Activated CD4-positive, alpha-beta memory T cell treated with anti-CD3 and anti-CD28 coated beads, Interleukin-2, amount 10 ng/mL, durations not matched to agents 7 days and 5 days (primary cell): ENCODE measurements at regions not wholly inside any gene's neighbourhood (a gene's known extent, or its start where the extent isn't known, plus 50 kb on each side); places are given as distances from the start of the nearest gene placed in this dataset.
A peak's percentile ranks its signal among the peaks of the same experiment; 100 is the strongest.

Experiments
- CTCF ChIA-PET: fragments of 350-600 bp; sonication (Branson Sonifier 250); formaldehyde crosslinking; loops from one replicate; lab custom pipeline; 2021; ENCODE audit warnings: antibody characterized with exemption, inconsistent platforms; lab: Charles Lee
- POLR2A ChIA-PET: fragments of 350-600 bp; sonication (Branson Sonifier 250); formaldehyde crosslinking; loops from one replicate; lab custom pipeline; 2021; ENCODE audit warnings: antibody characterized with exemption; lab: Charles Lee
- DNase-seq: peaks from one replicate; pipeline ENCODE4 v3.0.0-alpha.2; 2020
- H3K27ac Mint-ChIP-seq: one replicate; pipeline ENCODE4 v1.8.0; 2021; ENCODE audit warnings: mild to moderate bottlenecking, mixed read lengths
- H3K27me3 Mint-ChIP-seq: one replicate; pipeline ENCODE4 v1.8.0; 2021; ENCODE audit warnings: mixed read lengths
- H3K36me3 Mint-ChIP-seq: one replicate; pipeline ENCODE4 v1.8.0; 2021; ENCODE audit warnings: low read depth, mixed read lengths
- H3K4me1 Mint-ChIP-seq: one replicate; pipeline ENCODE4 v1.8.0; 2021; ENCODE audit warnings: mixed read lengths
- H3K4me3 Mint-ChIP-seq: one replicate; pipeline ENCODE4 v1.8.0; 2021; ENCODE audit warnings: mild to moderate bottlenecking, mixed read lengths
- H3K9me3 Mint-ChIP-seq: one replicate; pipeline ENCODE4 v1.8.0; 2021; ENCODE audit warnings: mixed read lengths

GRCh38 chr22:42217752-42218280, 52.6 kb downstream of the TCF20 start:
- H3K9me3 Mint-ChIP-seq, result no peaks in the 10 kb centered on the region
- H3K36me3 Mint-ChIP-seq, result peaks cover 26% of the 10 kb centered on the region

GRCh38 chr22:42217019-42217751, 53.3 kb downstream of the TCF20 start:
- H3K4me1 Mint-ChIP-seq, result peaks cover 44% of the 10 kb centered on the region
- H3K4me3 Mint-ChIP-seq, result peak overlapping the region; percentile 12
- DNase-seq, result peak; percentile 29
- H3K27me3 Mint-ChIP-seq, result no peaks in the 10 kb centered on the region
- no peaks in the 10 kb centered on the region for H3K9me3 Mint-ChIP-seq
- CTCF ChIA-PET, result interaction anchor here (1.1 to 1.6 kb wide), 5 partner anchors 9 to 127 kb away, joined by 3 to 6 read pairs (median 5); partner anchors contain the start of gene NDUFA6
- H3K36me3 Mint-ChIP-seq, result peaks cover 26% of the 10 kb centered on the region
- peak overlapping the region; percentile 86 for H3K27ac Mint-ChIP-seq
- POLR2A ChIA-PET, result interaction anchor here (0.7 to 2.4 kb wide), 7 partner anchors 9 to 139 kb away, joined by 3 to 18 read pairs (median 4); no protein-coding TSS in a partner anchor

More at GRCh38 chr22:42217752-42218280, 52.6 kb downstream of the TCF20 start:
- H3K4me1 Mint-ChIP-seq, result peaks cover 50% of the 10 kb centered on the region
- peak overlapping the region; percentile 86 for H3K27ac Mint-ChIP-seq
- POLR2A ChIA-PET, result interaction anchor here (0.7 to 2.4 kb wide), 7 partner anchors 10 to 139 kb away, joined by 3 to 18 read pairs (median 4); no protein-coding TSS in a partner anchor
- DNase-seq, result no peak
- no peaks in the 10 kb centered on the region for H3K27me3 Mint-ChIP-seq
- peak overlapping the region; percentile 12 for H3K4me3 Mint-ChIP-seq
- CTCF ChIA-PET, result interaction anchor here (1.1 to 1.6 kb wide), 6 partner anchors 9 to 227 kb away, joined by 3 to 6 read pairs (median 4); partner anchors contain the start of gene NDUFA6

- Mint-ChIP-seq H3K36me3 (peaks cover 45% of the 10 kb centered on the region), H3K4me3 (no peak overlapping the region), H3K27ac (no peak overlapping the region), H3K27me3 (no peaks in the 10 kb centered on the region), H3K9me3 (no peaks in the 10 kb centered on the region), H3K4me1 (peaks cover 34% of the 10 kb centered on the region)
- POLR2A ChIA-PET, result interaction anchor here (1.1 to 2.0 kb wide), 2 partner anchors 12 to 124 kb away, joined by 3 to 6 read pairs; partner anchors contain the start of gene NDUFA6
- CTCF ChIA-PET, result no interaction called here
- no peak for DNase-seq
Observed at GRCh38 chr22:42214633-42215415, 55.6 kb downstream of the TCF20 start.

- H3K27ac Mint-ChIP-seq, result peak overlapping the region; percentile 16
- peaks cover 60% of the 10 kb centered on the region for H3K36me3 Mint-ChIP-seq
- H3K27me3 Mint-ChIP-seq, result no peaks in the 10 kb centered on the region
- CTCF ChIA-PET, result interaction anchor here (1.1 to 1.5 kb wide), 3 partner anchors 9 to 39 kb away, joined by 3 to 6 read pairs (median 3); no protein-coding TSS in a partner anchor
- no peaks in the 10 kb centered on the region for H3K9me3 Mint-ChIP-seq
- H3K4me3 Mint-ChIP-seq, result peak overlapping the region; percentile 19
- H3K4me1 Mint-ChIP-seq, result peaks cover 41% of the 10 kb centered on the region
- POLR2A ChIA-PET, result interaction anchor here (1.1 to 2.5 kb wide), 7 partner anchors 9 to 129 kb away, joined by 4 to 13 read pairs (median 4); partner anchors contain the start of gene SMDT1
- DNase-seq, result no peak
Observed at GRCh38 chr22:42208362-42208761, 62.1 kb downstream of the TCF20 start.

GRCh38 chr22:42207918-42208317, 62.5 kb downstream of the TCF20 start:
- POLR2A ChIA-PET, result interaction anchor here (1.1 to 2.5 kb wide), 7 partner anchors 10 to 128 kb away, joined by 4 to 13 read pairs (median 4); partner anchors contain the start of gene SMDT1
- H3K27me3 Mint-ChIP-seq, result no peaks in the 10 kb centered on the region

GRCh38 chr22:42203609-42204008, 66.8 kb downstream of the TCF20 start:
- ChIA-PET POLR2A (no interaction called here), CTCF (no interaction called here)
- no peaks in the 10 kb centered on the region for H3K27me3 Mint-ChIP-seq
- peaks cover 3% of the 10 kb centered on the region for H3K9me3 Mint-ChIP-seq
- no peak overlapping the region for H3K4me3 Mint-ChIP-seq
- peaks cover 56% of the 10 kb centered on the region for H3K36me3 Mint-ChIP-seq
- DNase-seq, result no peak
- peaks cover 62% of the 10 kb centered on the region for H3K4me1 Mint-ChIP-seq
- peak overlapping the region; percentile 95 for H3K27ac Mint-ChIP-seq

More at GRCh38 chr22:42207918-42208317, 62.5 kb downstream of the TCF20 start:
- Mint-ChIP-seq H3K27ac (peak overlapping the region; percentile 16), H3K36me3 (peaks cover 58% of the 10 kb centered on the region), H3K9me3 (no peaks in the 10 kb centered on the region), H3K4me3 (peak overlapping the region; percentile 19), H3K4me1 (peaks cover 46% of the 10 kb centered on the region)
- CTCF ChIA-PET, result interaction anchor here (1.1 to 1.5 kb wide), 3 partner anchors 8 to 39 kb away, joined by 3 to 6 read pairs (median 3); no protein-coding TSS in a partner anchor
- DNase-seq, result no peak

- peak overlapping the region; percentile 95 for H3K27ac Mint-ChIP-seq
- ChIA-PET CTCF (interaction anchor here (0.8 to 2.1 kb wide), 9 partner anchors 10 to 242 kb away, joined by 3 to 9 read pairs (median 6); no protein-coding TSS in a partner anchor), POLR2A (interaction anchor here (0.8 to 2.8 kb wide), 17 partner anchors 11 to 412 kb away, joined by 3 to 36 read pairs (median 6); partner anchors contain the start of genes CENPM, NDUFA6, POLDIP3 and SMDT1)
- H3K4me3 Mint-ChIP-seq, result peak overlapping the region; percentile 63
- peaks cover 3% of the 10 kb centered on the region for H3K9me3 Mint-ChIP-seq
- H3K36me3 Mint-ChIP-seq, result peaks cover 49% of the 10 kb centered on the region
- peak; percentile 74 for DNase-seq
- H3K4me1 Mint-ChIP-seq, result peaks cover 53% of the 10 kb centered on the region
- H3K27me3 Mint-ChIP-seq, result no peaks in the 10 kb centered on the region
Observed at GRCh38 chr22:42202669-42203068, 67.8 kb downstream of the TCF20 start.

- H3K27me3 Mint-ChIP-seq, result no peaks in the 10 kb centered on the region
- peak overlapping the region; percentile 95 for H3K27ac Mint-ChIP-seq
- peak; percentile 60 for DNase-seq
- peaks cover 49% of the 10 kb centered on the region for H3K36me3 Mint-ChIP-seq
- H3K4me3 Mint-ChIP-seq, result peak overlapping the region; percentile 63
- H3K9me3 Mint-ChIP-seq, result peaks cover 3% of the 10 kb centered on the region
- ChIA-PET POLR2A (interaction anchor here (0.8 to 2.8 kb wide), 18 partner anchors 10 to 413 kb away, joined by 3 to 36 read pairs (median 6); partner anchors contain the start of genes CENPM, NDUFA6, POLDIP3 and SMDT1), CTCF (interaction anchor here (0.6 to 2.1 kb wide), 13 partner anchors 10 to 242 kb away, joined by 3 to 9 read pairs (median 4); no protein-coding TSS in a partner anchor)
- peaks cover 51% of the 10 kb centered on the region for H3K4me1 Mint-ChIP-seq
Observed at GRCh38 chr22:42202048-42202447, 68.4 kb downstream of the TCF20 start.

GRCh38 chr22:42199025-42199424, 68.4 kb upstream of the CYP2D6 start:
- CTCF ChIA-PET, result interaction anchor here (0.7 to 1.5 kb wide), 2 partner anchors 9 to 55 kb away, joined by 3 to 4 read pairs; no protein-coding TSS in a partner anchor
- DNase-seq, result no peak
- Mint-ChIP-seq H3K9me3 (peaks cover 3% of the 10 kb centered on the region), H3K27ac (no peak overlapping the region), H3K27me3 (no peaks in the 10 kb centered on the region), H3K36me3 (peaks cover 38% of the 10 kb centered on the region), H3K4me3 (no peak overlapping the region), H3K4me1 (peaks cover 57% of the 10 kb centered on the region)
- POLR2A ChIA-PET, result no interaction called here

GRCh38 chr22:42198226-42198625, 67.6 kb upstream of the CYP2D6 start:
- no peak for DNase-seq
- peaks cover 35% of the 10 kb centered on the region for H3K36me3 Mint-ChIP-seq
- H3K27ac Mint-ChIP-seq, result no peak overlapping the region
- POLR2A ChIA-PET, result no interaction called here
- no peaks in the 10 kb centered on the region for H3K27me3 Mint-ChIP-seq
- peaks cover 57% of the 10 kb centered on the region for H3K4me1 Mint-ChIP-seq
- CTCF ChIA-PET, result interaction anchor here (0.7 to 1.0 kb wide), 2 partner anchors 29 to 55 kb away, joined by 3 to 4 read pairs; no protein-coding TSS in a partner anchor
- H3K9me3 Mint-ChIP-seq, result peaks cover 3% of the 10 kb centered on the region
- no peak overlapping the region for H3K4me3 Mint-ChIP-seq

- peaks cover 3% of the 10 kb centered on the region for H3K9me3 Mint-ChIP-seq
- no peak overlapping the region for H3K27ac Mint-ChIP-seq
- H3K27me3 Mint-ChIP-seq, result no peaks in the 10 kb centered on the region
- H3K4me1 Mint-ChIP-seq, result peaks cover 54% of the 10 kb centered on the region
- no peak overlapping the region for H3K4me3 Mint-ChIP-seq
- no peak for DNase-seq
- POLR2A ChIA-PET, result interaction anchor here (0.6 kb wide), 1 partner anchor 180 kb away, joined by 3 read pairs; no protein-coding TSS in a partner anchor
- CTCF ChIA-PET, result interaction anchor here (0.7 kb wide), 2 partner anchors 11 to 281 kb away, joined by 4 read pairs; no protein-coding TSS in a partner anchor
- peaks cover 32% of the 10 kb centered on the region for H3K36me3 Mint-ChIP-seq
Observed at GRCh38 chr22:42196454-42196853, 65.8 kb upstream of the CYP2D6 start.
